Right lobe of liver (tissue), 4 donors: ENCODE measurements at regions not wholly inside any gene's neighbourhood (a gene's known extent, or its start where the extent isn't known, plus 50 kb on each side); places are given as distances from the start of the nearest gene placed in this dataset.

ENCODE experiments used
- CTCF ChIP-seq, 4 donors: fragments of 200-600 bp in 3 of 4; fragments of 450-650 bp in 1 of 4; IDR thresholded peaks; one replicate each; pipeline versions ENCODE4 v1.5.1 to v1.8.0; 2016 to 2022; ENCODE audit warnings: antibody characterized with exemption in 4 of 4, mild to moderate bottlenecking in 2 of 4
- POLR2A ChIP-seq: fragments of 450-650 bp; IDR thresholded peaks from one replicate; pipeline ENCODE4 v1.6.1; 2017; ENCODE audit warnings: antibody characterized with exemption, mild to moderate bottlenecking
- donor health status: DM: no; HTN: no; CAD: no.
- donor health status: DM: no; HTN: no; CAD: no.
- donor health status: DM: no; HTN: yes; CAD: no.

- TF ChIP-seq CTCF (IDR thresholded peaks at IDR 0.05) (no peak), POLR2A (no peak)
Measured at GRCh38 chr2:9144046-9144445, 62.6 kb upstream of the ASAP2 start.
